HG02885 (cell line): ENCODE measurements at regions not wholly inside any gene's neighbourhood (a gene's known extent, or its start where the extent isn't known, plus 50 kb on each side); places are given as distances from the start of the nearest gene placed in this dataset.

Source experiments
- ATAC-seq: cut with Tn5 transposase; IDR thresholded peaks from one replicate; pipeline ENCODE4 v1.9.1; 2021; ENCODE audit warnings: mild to moderate bottlenecking; ENCODE audit not compliant: unreplicated experiment, poor library complexity

DNA sequence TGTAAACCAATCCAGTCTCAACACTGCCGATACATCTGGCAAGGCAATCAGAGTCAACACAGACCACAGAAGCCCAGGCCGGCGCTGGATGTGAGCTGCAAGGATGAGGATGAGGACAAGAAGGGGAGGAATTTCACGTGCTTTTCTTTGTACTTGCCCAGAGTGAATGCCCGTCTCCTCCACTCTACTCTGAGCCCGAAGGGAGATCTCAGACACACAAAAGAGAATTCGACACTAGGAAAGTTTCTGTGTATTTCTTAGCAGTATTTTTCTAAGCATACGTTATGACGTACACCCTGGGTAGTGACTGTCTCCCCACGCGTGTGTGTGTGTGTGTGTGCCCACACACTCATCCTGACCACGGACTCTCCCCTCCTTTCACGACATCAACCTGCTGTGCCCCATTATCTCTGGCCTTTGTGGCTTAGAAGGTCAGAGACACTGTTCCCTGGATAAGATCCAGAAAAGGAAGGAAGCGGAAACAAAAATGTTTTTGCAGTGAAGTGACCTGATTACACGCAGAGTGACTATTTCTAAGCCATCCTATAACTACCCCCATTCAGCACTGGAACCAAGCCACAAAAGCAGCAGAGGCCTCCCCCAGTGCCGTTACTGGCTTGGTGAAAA is 227.3 kb upstream of the DAPK1 start:
- ATAC-seq = no peak

DNA sequence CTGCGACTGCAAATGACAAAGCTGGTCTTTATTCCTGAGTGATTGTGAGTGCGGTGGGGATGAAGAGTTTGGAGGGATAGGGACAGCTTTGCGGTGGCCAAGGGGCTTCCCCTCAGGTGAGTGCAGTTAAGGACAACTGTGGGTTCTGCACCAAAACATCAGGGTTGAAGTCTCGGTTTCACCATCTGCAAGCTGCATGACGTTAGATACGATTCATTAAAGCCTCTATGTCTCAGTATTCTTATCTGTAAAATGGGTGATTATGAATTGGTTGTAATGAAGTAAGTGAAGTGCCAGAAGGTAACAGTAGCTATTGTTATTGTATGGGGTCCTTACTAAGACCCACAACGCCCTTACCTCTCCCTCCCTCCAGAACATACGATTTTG is 226.8 kb upstream of the DAPK1 start:
- no peak for ATAC-seq

DNA sequence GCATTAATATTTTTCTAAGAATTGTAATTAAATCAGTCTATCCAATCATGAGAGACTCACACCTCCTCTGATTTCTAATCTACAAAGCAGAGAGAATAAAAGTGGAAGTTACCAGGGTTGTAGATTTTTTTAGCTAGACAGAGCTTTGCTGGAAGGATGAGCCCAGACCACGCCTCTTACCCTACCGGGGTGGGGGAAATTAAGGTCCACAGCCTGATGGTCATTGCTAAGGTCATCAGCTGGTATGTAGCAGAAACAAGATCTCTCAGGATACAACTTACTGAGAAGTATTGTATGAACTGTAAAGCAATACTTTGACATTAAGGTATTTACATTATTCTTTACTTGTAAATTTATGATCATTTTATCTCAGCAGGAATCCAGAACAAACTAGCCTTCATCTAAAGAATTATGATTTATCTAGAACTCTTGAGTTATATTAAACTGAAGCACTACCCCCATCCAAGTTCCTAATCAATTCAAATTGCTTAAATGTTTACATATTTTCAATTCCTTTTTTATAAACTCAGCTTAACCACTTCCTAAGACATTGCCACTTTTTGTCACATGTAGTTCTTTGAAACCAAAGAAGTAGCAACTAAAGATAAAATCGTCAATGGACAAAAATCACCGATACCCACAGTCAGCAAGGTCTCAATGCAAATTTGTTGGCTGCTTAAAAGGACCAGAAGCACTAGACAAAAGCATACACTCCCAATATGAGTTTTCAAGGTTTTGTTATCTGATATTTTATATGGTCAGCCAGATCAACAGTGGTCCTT is 225.8 kb upstream of the DAPK1 start:
- ATAC-seq = no peak

DNA sequence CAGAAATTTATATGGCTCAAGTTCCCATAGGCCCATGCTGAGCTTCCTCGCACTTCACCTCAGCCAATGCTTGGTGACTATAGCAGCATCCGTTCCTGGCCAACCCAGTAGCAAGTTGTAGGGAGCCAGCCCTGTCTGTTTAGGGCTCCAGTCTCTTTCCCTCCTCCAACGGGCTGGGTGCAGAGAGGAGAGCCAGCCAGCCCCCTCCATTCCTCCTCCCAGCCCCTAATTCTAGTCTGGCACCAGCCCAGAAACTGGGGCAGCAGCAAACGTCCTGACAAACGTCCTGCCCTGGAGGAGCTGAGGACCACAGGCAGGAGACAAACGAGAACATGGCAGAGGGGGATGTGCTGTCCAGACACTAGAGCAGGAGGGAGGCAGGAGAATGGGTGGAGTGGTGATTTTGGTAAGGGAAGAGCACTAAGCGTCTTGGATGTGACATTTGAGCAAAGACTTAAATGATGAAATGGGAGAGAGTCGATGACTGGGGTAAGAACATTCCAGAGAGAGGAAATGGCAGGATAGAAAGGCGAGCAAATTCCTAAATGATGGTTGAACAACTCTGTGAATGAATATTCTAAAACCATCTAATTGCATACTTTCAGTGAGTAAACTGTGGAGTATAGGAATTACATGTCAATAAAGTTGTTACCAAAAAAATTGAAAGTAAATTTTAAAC is 222.5 kb upstream of the DAPK1 start:
- ATAC-seq = no peak

DNA sequence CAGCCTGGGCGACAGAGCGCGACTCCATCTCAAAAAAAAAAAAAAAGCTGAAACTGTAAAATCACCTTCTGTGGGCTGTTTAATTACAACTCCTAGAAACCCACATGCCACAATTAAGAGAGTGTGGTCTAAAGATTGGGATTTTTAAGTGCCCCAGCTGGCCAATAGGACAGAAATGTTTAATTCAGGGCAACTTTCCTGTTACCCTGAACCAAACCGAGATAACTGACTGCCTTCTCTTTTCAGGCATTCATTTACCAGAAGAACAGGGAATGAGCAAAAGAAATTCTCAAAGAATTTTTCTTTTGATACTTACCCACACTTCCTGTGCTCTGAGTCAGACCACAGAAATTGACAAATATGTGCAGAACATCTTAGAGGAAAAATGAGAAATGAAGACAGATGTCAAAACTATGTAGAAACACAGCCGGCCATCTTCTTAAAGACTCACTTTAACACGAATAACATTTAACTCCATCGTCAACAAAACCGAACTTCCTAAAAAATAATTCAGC is 221.3 kb upstream of the DAPK1 start:
- ATAC-seq = no peak

DNA sequence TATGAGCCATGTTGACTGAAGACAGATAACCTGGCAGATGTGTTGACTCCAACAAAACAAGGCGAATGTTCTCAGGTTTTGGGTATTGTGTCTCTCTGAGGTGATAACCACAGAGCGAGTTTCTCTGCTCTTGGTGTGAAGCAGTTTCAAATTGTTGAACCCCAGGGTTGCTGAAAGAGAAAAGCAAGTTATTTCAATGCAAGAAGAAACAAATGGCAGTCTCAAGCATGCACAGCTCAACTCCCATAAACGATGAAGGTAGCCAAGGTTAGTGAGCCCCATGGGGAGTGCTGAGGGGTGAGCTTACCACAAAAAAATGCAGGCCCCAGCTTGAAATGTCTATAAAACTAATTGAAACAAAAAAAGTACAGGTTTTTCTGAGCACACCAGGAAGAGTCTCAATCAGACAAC is 220.8 kb upstream of the DAPK1 start:
- no peak for ATAC-seq

DNA sequence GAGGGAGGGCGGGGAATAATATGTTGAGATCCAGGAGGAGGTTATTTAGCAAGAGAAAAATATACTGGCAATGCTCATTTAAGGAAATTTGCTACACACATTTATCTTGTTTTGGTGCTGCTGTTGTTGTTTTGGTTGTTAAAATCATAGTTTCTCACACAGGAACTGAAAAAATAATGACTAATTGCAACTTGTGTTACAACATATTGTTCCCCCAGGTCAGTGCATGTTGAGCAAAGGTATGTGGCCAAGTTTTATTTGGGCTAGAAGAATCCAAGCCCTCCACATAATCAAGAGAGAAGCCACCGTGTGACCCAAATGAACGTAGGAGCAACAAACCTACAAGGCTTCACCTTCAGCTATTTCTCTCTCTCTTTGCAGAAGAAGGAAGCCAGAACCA is 220.3 kb upstream of the DAPK1 start:
- no peak for ATAC-seq

DNA sequence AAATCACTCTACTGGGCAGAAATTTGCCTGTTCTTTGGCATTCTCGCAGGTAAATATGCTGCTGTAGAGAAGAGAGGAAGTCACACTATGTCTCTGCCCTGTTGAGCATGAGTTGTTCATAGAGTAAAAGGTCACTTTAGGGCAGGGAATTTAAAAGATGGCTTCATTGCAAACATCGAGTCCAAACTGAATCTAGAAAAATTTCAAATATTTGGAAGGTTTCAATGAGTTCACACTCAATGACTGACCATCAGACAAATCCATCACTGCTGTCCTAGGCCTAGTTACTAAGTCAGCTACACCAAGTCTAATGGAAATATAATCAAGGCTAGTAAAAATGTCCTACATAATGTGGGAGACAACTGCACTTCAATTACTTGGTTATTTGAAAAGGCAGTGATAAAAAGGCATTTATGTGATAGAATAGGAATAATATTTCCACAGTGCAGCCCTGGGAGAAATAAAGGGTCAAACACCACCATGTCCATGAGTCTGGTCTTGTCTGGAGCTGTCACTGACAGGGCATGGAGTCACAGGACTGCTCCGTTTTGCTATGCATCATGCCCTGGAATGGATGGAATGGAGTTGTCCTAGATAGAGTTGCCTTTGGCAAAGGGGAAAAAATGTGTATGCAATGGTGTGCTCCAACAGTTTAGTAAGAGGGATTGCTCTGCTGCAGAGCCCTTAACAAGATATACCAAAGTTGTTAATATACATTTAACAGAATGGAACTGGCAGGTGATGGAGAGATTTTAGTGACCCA is 218.5 kb upstream of the DAPK1 start:
- ATAC-seq = no peak

DNA sequence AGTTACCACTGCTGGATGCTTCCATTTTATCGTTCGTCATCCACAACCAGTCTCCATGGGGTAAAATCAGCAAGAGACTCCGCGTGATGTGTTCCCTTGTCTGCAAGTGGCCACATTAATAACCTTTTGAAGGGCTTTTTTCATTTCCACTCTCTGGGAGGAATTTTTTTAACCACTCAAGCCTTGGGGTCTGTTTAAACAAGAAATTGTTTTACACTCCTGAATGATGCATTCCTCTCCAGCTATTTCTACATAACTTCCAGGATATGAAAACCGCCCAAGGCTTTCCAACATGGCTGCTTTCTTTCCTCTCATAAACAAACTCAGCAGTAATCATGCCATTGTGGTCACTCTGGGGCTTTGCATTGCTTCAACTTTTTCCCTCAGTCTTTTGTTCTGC is 217.2 kb upstream of the DAPK1 start:
- no peak for ATAC-seq

DNA sequence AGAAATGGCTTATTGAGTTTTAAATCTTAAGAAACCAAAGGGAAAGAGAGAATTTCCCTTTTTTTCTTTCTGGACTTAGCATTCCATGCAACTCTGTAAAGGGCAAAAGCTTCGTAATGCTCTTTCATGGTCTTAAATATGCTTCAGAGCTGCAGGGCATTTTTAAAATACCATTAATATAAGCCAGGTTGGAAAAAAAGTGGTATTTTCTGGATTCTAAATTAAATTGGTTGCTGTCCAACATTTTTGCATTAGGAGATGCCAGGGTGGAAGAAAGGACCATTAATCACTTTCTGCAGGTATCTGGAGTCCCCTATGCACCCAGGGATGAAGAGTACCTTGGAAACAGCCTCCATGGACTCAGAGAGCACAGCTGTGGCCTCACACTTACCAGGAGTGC is 215.1 kb upstream of the DAPK1 start:
- no peak for ATAC-seq

DNA sequence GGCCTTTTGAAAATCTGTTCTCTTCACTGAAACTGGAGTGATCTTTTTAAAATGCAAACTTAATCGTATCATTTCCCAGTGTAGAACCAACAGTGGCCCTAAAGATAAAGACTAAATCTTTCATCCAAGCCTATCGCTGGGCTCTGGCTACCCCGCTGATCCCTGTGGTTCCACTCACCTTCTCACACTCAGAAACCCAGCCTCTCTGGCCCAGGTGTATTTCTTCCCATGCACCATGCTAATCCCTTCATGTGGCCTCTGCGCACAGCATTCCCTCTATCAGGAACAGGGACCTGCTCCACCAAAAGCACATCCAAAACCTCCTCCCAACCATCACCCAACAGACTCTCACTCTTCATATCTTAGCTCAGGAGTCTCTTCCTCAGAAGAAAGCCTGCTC is 214.1 kb upstream of the DAPK1 start:
- no peak for ATAC-seq

DNA sequence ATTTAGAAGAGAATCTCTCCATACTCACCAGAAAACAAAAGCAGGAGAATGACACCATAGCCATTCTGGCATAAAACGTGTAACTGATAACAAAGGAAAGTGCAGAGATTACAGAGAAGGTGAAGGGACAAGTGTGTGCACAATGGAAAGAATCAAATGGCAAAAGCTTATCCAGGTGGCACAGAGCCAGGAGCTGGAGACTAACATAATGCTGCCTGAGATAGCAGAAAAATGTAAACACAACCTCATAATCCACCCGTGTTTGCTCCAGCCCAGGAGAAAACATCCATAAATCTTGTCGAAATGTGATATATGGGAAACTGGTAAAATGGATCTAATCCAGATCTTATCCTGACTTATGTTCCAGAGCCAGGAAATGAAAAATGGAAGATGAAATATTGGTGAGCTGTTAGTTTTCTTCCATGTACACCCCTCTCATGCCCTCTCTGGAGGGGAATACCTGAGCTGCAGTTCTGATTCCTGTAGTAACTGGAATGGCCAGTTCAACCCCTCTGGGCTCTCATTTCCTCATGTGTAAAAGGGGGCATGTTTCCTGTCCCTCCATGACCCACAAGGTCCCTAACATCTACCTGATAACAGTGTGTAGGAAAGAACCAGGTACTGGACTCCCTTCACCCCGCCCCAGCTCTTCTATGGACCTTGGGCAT is 212.3 kb upstream of the DAPK1 start:
- no peak for ATAC-seq

DNA sequence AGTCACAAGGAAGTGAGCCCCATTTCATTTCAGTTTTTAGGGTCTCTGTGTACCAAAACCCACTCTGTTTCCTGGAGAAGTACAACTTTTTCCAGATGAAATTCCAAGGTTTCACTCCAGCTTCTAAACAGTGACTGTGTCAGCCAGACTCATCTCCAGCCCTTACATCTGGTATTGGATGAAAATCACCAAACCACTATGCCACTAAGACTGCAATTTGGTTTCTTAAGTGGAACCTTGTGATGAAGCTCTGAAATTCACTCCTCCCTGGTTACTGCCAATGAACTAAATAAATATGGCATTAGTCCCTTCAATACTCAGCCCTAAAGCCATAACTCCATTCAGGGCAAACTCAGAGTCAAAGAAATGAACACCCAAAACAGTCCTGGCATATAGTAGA is 211.2 kb upstream of the DAPK1 start:
- ATAC-seq = no peak

DNA sequence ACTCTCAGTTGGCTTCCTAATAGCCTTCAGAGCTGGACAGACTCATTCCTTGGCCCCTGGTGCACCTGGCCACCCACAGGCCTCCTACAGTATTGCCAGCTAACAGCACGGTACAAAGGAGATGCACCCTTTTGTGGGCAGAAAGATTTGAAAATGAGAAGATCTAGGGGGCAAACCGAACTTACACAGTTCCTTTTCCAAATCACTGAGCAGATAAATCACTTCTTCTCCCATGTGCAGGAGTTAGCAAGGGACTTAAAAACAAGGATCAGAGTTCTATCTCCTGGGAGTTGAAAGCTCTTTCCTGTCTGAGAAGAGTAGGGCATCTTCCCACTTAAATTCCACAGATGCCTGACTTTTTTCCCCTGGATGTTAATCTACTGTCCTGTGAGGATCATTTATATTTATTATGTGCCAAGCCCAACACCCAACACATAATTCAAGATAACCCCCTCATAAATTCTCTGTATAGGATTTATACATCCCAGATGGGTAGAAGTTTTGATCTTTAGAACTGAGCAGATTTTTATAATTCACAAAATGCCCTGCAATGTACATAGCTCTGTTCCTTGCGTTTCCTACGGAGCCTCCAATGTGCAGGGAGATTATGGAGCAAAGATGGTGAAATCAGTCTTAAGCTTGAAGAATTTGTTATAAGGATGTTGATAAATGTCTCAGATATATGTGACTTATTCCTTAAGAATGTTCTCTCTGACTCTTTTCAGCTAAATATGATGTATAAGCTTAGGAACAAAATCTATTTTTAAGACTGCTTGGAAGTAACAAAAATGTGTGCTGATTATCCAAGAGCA is 207.2 kb upstream of the DAPK1 start:
- no peak for ATAC-seq

DNA sequence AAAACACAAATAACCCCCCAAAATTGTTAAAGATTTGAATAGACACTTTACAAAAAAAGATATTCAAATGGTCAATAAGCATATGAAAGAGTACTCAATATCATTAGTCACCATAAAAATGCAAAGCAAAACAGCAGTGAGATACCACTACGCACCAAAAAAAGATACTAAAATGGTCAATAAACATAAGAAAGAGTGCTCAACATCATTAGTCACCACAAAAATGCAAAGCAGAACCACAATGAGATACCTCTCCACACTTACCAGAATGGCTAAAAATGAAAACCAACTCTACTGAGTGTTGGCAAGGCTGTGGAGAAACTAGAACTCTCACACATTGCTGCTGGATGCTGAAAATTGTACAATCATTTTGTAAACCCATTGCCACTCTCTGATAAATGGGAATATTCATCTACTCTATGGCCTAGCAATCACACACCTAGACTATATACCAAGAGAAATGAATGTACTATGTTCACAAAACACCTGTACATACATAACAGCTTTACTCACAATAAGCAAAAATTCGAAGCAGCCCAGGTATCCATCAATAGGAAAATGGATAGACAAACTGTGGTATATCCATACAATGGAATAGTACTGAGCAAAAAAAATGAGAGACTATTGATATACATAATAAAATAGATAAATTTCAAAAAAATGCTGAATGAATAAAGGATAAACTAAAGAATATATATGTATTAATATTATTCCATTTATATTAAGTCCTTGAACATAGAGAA is 205.0 kb upstream of the DAPK1 start:
- ATAC-seq = no peak

DNA sequence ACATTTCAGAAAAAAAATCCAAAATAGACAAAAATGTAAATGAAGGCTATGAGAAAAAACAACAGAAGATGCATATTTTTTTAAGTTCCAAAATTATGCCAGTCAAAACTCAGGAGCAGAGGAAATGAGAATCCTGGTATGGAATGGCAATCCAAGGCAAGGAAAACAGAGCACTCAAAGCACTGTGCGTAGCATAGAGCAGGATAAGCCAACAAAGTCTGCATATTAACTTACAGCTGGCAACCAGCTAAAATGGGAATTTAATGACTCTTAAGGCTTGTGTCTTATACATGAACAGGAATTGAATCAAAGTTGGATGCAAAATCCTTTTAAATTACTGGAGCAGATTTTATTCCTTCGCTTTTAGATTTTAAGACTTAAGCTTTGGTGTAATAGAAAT is 203.5 kb upstream of the DAPK1 start:
- ATAC-seq = no peak

DNA sequence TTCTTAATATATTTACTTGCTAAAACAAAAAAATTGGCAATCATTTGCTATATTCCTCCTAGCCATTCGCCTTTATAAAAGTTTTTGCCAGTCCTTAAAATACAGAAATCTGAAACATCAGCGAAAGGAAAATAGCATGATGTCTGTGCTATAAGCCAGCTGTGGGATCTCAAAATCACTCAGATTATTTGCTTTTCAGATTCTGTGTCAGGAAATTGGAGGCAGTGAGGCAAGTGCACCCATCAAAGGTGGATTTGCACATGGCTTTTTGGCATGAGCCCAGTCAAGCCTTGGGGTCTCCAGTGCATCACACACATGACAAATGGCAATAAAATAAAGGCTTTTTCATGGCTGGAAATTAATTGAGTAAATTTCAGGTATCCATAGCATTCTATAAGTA is 196.8 kb upstream of the DAPK1 start:
- no peak for ATAC-seq

DNA sequence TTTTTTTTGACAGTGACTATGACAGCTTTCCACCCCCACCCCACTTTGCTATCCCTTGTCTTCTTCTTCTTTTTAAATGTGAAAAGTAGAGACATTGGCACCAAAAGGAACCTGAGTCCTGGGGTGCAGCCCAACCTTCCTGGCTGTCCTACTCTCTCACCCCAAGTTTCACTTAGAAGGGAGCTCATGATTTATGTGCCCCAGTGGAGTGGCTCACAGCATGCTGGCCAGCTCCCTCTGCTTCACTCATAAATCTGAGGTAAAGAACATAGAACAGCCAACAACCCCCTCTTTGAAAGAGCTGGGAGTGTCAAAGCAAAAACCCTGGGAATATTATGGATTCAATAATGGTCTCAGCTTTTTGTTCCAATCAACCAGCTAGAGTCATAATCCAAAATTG is 196.3 kb upstream of the DAPK1 start:
- no peak for ATAC-seq

DNA sequence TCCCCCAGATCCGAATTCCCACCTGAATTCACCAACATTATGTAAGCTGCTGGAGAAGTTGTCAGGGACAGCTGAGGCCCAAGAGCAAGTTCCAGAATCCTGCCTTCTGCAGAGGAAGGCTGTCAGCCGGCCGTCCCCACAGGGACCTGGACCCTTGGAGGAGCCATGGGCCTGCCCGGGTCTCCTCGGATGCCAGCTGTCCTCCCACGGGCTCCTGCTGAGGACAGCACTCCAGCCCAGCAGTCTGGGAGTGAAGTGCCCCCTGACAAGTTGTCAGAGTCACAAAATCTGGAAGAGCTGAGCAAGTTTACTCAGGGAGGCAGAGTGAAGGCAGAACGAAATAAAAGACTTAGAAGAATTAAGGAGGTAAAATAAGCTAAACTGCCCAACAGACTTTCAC is 192.5 kb upstream of the DAPK1 start:
- ATAC-seq = no peak
